Activated CD4-positive, alpha-beta T cell treated with anti-CD3 and anti-CD28 coated beads, Interleukin-2, amount 50 U/mL, for 24 hours (primary cell): ENCODE measurements at regions not wholly inside any gene's neighbourhood (a gene's known extent, or its start where the extent isn't known, plus 50 kb on each side); places are given as distances from the start of the nearest gene placed in this dataset.
"Not testable (repeated sequence)": the region's sequence is repeated elsewhere in the genome, so short reads cannot be mapped to it uniquely, and the experiment has no call there.

Source experiments
- DNase-seq, 2 donors: peaks; one replicate each; pipeline ENCODE4 v3.0.0-alpha.2; 2020; ENCODE audit warnings: low read depth in 1 of 2, low spot score in 1 of 2

GRCh38 chr3:177689869-177690268, 492.6 kb upstream of the TBL1XR1 start:
- DNase-seq, result no peak

- DNase-seq, result no peak
Observed at GRCh38 chr3:177690306-177690705, 493.0 kb upstream of the TBL1XR1 start.

GRCh38 chr3:177692304-177692975, 495.2 kb upstream of the TBL1XR1 start:
- DNase-seq, result no peak

- DNase-seq, result no peak
Observed at GRCh38 chr3:177693616-177694264, 496.5 kb upstream of the TBL1XR1 start.

- no peak for DNase-seq
Observed at GRCh38 chr3:177694316-177694715, 497.0 kb upstream of the TBL1XR1 start.

- no peak for DNase-seq
Observed at GRCh38 chr3:177694951-177695350, 497.7 kb upstream of the TBL1XR1 start.

GRCh38 chr3:177700117-177700516, 502.8 kb upstream of the TBL1XR1 start:
- DNase-seq, result no peak

GRCh38 chr3:177703788-177704187, 506.5 kb upstream of the TBL1XR1 start:
- DNase-seq, result no peak

GRCh38 chr3:177705976-177706823, 508.9 kb upstream of the TBL1XR1 start:
- no peak for DNase-seq

- not testable (repeated sequence) for DNase-seq
Observed at GRCh38 chr3:177709470-177709869, 512.2 kb upstream of the TBL1XR1 start.

- no peak for DNase-seq
Observed at GRCh38 chr3:177710506-177710905, 513.2 kb upstream of the TBL1XR1 start.

- DNase-seq, result no peak
Observed at GRCh38 chr3:177711637-177712036, 514.4 kb upstream of the TBL1XR1 start.

- DNase-seq, result no peak
Observed at GRCh38 chr3:177713928-177714900, 516.9 kb upstream of the TBL1XR1 start.

- DNase-seq, result no peak
Observed at GRCh38 chr3:177714945-177715344, 517.7 kb upstream of the TBL1XR1 start.

- DNase-seq, result no peak
Observed at GRCh38 chr3:177715980-177716379, 518.7 kb upstream of the TBL1XR1 start.

GRCh38 chr3:177720927-177721326, 523.6 kb upstream of the TBL1XR1 start:
- not testable (repeated sequence) for DNase-seq

- no peak for DNase-seq
Observed at GRCh38 chr3:177721864-177722785, 524.8 kb upstream of the TBL1XR1 start.

GRCh38 chr3:177724020-177724638, 526.8 kb upstream of the TBL1XR1 start:
- DNase-seq, result no peak

GRCh38 chr3:177725165-177725564, 527.9 kb upstream of the TBL1XR1 start:
- no peak for DNase-seq
